K562 (cell line): ENCODE measurements at regions not wholly inside any gene's neighbourhood (a gene's known extent, or its start where the extent isn't known, plus 50 kb on each side); places are given as distances from the start of the nearest gene placed in this dataset.

Experiments
- CHD4 ChIP-seq: fragments of 200-600 bp; sonication (generic); IDR thresholded peaks from 3 replicates; pipeline ENCODE4 v1.6.1; 2012; ENCODE audit warnings: low read depth, mild to moderate bottlenecking, mixed read lengths, low read length, inconsistent platforms; ENCODE audit not compliant: insufficient read depth, insufficient replicate concordance, poor library complexity, severe bottlenecking
- EZH2 ChIP-seq: IDR thresholded peaks from 2 replicates; pipeline ENCODE4 v1.6.1; 2012; ENCODE audit warnings: low read depth, mild to moderate bottlenecking, inconsistent platforms, low read length, borderline replicate concordance
- HMG20B ChIP-seq: fragments of 250-450 bp; sonication (Bioruptor Pico); IDR thresholded peaks from 2 replicates; pipeline ENCODE4 v1.5.0; 2021; ENCODE audit warnings: mild to moderate bottlenecking
- NCOA6 ChIP-seq: fragments of 450-650 bp; IDR thresholded peaks from 2 replicates; pipeline ENCODE4 v1.6.1; 2017; ENCODE audit warnings: mild to moderate bottlenecking
- NFYB ChIP-seq: IDR thresholded peaks from 2 replicates; pipeline ENCODE4 v1.6.1; 2011; ENCODE audit warnings: mild to moderate bottlenecking, moderate library complexity; ENCODE audit not compliant: insufficient read length; ENCODE audit errors: extremely low read depth
- PML ChIP-seq: IDR thresholded peaks from 2 replicates; pipeline ENCODE4 v1.6.1; 2012; ENCODE audit warnings: low read length, inconsistent platforms
- POLR2A ChIP-seq: fragments of 450-650 bp; conservative IDR thresholded peaks from 2 replicates; pipeline ENCODE4 v1.6.1; 2016

- TF ChIP-seq HMG20B (CRISPR knock-in tag): no peak
- no peak for TF ChIP-seq POLR2A
- TF ChIP-seq CHD4: no peak
- no peak for TF ChIP-seq EZH2
- no peak for TF ChIP-seq PML
- no peak for TF ChIP-seq NFYB
- no peak for TF ChIP-seq NCOA6
Measured at GRCh38 chr2:30356776-30357175, 90.3 kb upstream of the LCLAT1 start.
